Kidney epithelial cell (primary cell): ENCODE measurements at regions not wholly inside any gene's neighbourhood (a gene's known extent, or its start where the extent isn't known, plus 50 kb on each side); places are given as distances from the start of the nearest gene placed in this dataset.

Experiments used
- DNase-seq: peaks from one replicate; pipeline ENCODE4 v3.0.0-alpha.2; 2010; ENCODE audit warnings: low read depth
- H3K27me3 ChIP-seq: 2 replicates; pipeline ENCODE4 v1.6.0; 2011; ENCODE audit warnings: low read length; ENCODE audit not compliant: control insufficient read depth, insufficient read depth
- H3K36me3 ChIP-seq: 2 replicates; pipeline ENCODE4 v1.5.1; 2011; ENCODE audit warnings: low read length; ENCODE audit not compliant: control insufficient read depth, insufficient read depth
- H3K4me3 ChIP-seq: 2 replicates; pipeline ENCODE4 v1.5.1; 2011; ENCODE audit warnings: low read depth, mild to moderate bottlenecking, control low read depth, low read length
- TF ChIP-seq, protein P1 (sequence below): IDR thresholded peaks from 2 replicates; pipeline ENCODE4 v1.5.1; 2011; ENCODE audit warnings: mild to moderate bottlenecking, moderate library complexity, low read length, control low read depth, inconsistent platforms; ENCODE audit not compliant: insufficient read depth, poor library complexity, severe bottlenecking

DNA sequence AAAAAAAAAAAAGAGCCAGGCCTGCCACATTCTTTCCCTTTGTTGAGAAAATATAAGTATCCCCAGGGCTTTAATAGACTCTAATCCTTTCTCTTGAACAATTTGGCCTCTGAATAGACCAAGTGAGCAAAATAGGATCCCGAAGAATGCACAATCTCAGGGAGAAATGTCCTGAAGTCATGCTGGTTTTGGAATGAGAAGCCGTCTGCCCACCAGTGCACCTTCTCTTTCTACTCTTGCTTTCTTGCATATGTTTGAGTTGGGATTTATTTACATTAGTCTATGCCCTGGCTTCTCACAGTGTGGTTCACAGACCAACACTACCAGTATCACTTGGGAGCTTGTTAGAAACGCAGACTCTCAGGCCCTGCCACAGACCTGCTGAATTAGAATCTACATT is 153.0 kb downstream of the ZNF621 start:
- TF ChIP-seq, protein P1, sequence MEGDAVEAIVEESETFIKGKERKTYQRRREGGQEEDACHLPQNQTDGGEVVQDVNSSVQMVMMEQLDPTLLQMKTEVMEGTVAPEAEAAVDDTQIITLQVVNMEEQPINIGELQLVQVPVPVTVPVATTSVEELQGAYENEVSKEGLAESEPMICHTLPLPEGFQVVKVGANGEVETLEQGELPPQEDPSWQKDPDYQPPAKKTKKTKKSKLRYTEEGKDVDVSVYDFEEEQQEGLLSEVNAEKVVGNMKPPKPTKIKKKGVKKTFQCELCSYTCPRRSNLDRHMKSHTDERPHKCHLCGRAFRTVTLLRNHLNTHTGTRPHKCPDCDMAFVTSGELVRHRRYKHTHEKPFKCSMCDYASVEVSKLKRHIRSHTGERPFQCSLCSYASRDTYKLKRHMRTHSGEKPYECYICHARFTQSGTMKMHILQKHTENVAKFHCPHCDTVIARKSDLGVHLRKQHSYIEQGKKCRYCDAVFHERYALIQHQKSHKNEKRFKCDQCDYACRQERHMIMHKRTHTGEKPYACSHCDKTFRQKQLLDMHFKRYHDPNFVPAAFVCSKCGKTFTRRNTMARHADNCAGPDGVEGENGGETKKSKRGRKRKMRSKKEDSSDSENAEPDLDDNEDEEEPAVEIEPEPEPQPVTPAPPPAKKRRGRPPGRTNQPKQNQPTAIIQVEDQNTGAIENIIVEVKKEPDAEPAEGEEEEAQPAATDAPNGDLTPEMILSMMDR = no peak
- DNase-seq = no peak
- no peak overlapping the region for H3K4me3 ChIP-seq
- no peaks in the 10 kb centered on the region for H3K36me3 ChIP-seq
- no peaks in the 10 kb centered on the region for H3K27me3 ChIP-seq

DNA sequence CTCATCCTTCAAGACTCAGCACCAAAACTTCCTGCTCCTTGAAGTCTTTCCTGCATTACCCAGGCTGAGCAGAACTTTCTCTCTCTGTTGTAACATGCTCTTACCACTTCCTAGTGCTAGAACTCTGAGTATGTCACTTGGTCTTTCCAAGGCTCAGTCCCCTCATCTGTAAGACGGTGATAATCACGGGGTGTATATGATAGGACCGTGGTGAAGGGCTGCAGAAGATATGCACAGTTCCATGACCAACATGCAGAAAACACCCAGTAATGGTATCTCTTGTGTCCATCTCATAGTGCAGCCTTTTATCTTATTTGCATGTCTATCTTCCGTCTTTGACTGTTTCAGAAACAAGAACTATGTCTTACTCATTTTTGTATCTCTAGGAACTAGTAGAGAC is 154.5 kb downstream of the ZNF621 start:
- Histone ChIP-seq H3K27me3 (no peaks in the 10 kb centered on the region), H3K36me3 (no peaks in the 10 kb centered on the region), H3K4me3 (no peak overlapping the region)
- TF ChIP-seq, protein P1 = no peak
- DNase-seq = no peak

DNA sequence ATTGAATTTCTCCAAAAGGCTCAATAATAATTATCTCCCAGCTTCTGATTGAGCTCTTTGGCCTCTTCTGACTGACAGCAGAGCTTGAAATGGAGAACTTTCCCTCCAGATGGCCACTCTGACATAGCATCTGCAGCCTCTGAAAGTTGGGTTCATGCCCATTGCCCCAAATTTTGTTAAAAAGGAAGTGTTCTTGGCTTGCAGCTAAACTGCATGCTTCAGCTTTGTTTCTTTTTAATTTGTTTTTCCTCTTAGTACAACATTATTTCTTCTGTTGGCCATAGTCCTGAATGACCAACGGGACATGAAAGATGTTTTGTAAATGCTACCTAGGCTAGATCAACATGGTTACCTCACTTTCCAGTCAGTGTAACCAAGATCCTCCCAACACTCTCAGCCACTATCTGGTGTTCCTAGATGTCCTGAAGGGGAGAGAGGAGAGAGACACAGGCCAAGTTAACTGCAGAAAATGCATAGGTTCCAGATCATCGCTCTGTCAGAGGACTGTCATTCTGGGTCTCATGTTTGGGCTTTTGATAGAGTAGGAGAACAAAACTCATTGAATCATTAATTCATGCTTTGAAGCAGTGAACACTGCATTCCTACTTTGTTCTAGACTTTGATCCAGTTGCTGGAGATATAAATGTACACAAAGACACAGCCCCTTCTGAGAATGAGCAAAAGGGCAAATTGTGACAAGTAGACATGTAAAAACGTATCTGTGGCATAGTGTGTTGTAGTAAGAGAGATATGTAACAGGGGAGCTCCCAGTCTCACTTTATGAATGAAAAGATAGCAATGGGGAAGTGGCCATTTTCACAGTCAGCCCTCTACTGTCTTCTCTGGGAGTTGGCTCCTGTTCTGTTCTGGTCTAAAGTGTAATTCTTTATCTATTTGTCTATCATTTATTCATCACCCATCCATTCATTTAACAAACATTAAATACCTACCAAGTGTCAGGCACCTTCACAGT is 156.2 kb downstream of the ZNF621 start:
- DNase-seq = no peak

DNA sequence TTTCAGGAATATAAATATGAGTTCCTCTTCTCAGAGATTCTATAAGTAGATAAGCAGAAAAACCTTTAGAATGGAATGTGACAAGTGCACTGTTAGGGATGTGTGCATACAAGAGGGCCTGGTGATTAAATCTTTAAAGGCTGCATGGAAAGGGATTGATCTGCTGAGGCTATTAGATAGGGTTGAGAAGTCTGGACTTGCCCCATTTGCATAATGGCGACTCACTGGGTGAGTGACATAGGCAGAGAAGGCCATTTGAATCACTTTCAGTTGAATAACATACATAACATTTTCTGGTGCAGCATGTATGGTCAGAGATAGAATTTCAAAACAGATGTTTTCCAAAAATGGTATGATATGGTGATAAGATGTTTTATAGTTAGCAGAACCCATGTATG is 156.9 kb downstream of the ZNF621 start:
- Histone ChIP-seq H3K36me3 (no peaks in the 10 kb centered on the region), H3K27me3 (no peaks in the 10 kb centered on the region), H3K4me3 (no peak overlapping the region)
- TF ChIP-seq, protein P1 = no peak
- no peak for DNase-seq

More for the DNA sequence above, 156.2 kb downstream of the ZNF621 start:
- TF ChIP-seq, protein P1 = no peak
- Histone ChIP-seq H3K27me3 (no peaks in the 10 kb centered on the region), H3K4me3 (no peak overlapping the region), H3K36me3 (no peaks in the 10 kb centered on the region)

DNA sequence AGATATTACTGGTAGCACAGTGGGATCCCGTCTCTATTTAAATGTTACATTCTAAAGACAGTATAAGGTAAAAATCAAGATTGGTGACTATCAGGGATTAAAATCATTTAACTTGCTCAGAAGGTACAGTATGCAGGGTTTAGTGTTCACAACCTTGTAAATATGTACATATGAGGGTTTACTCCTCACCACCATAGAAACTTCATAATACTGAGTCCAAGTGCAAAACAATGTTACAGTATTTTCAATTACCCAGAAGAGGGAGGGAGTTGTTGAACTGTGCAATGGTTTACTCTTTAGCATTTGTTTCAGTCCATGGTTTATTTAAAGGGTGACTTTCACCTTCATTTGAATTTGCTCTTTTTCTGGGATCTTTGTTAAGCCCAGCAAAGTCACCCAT is 165.1 kb downstream of the ZNF621 start:
- no peak for DNase-seq
- Histone ChIP-seq H3K36me3 (no peaks in the 10 kb centered on the region), H3K27me3 (peaks cover 3% of the 10 kb centered on the region), H3K4me3 (no peak overlapping the region)
- TF ChIP-seq, protein P1 = no peak
